GM12878 (cell line): ENCODE measurements at regions not wholly inside any gene's neighbourhood (a gene's known extent, or its start where the extent isn't known, plus 50 kb on each side); places are given as distances from the start of the nearest gene placed in this dataset.

Source experiments
- ATAC-seq: fragments of 200-7000 bp; cut with Tn5 transposase; 3 replicates; pipeline ENCODE4 v1.9.1; 2020; ENCODE audit warnings: mild to moderate bottlenecking, moderate library complexity
- BruUV-seq: library from RNA; stranded (reverse); fragments of 400-500 nt; replicated peaks from 2 replicates; lab custom pipeline; 2021; lab: Mats Ljungman, UMichigan
- CTCF ChIA-PET: fragments of 300-600 bp; sonication (Branson Sonifier 250); formaldehyde crosslinking; extraction: SDS; loops from one replicate; lab custom pipeline; 2021; ENCODE audit warnings: inconsistent platforms; lab: Yijun Ruan, JAX
- POLR2A ChIA-PET: fragments of 350-600 bp; formaldehyde crosslinking; extraction: SDS; loops from one replicate; lab custom pipeline; 2021; ENCODE audit warnings: inconsistent platforms; lab: Charles Lee
- RAD21 ChIA-PET: fragments of 300-600 bp; sonication (Branson Sonifier 250); formaldehyde crosslinking; loops from one replicate; lab custom pipeline; 2023; ENCODE audit warnings: antibody characterized with exemption; ENCODE audit not compliant: unreplicated experiment; lab: Charles Lee
- SMC1A ChIA-PET: fragments of 300-600 bp; sonication (Branson Sonifier 250); formaldehyde crosslinking; loops from one replicate; lab custom pipeline; 2023; ENCODE audit not compliant: unreplicated experiment, uncharacterized antibody; lab: Charles Lee
- DNase-seq: peaks from one replicate; pipeline ENCODE4 v3.0.0-alpha.2; 2011; ENCODE audit warnings: low read depth, low spot score
- FAIRE-seq: peaks from 3 replicates; lab custom pipeline; 2011; peaks lifted over from hg19 to GRCh38; lab: Jason Lieb, UNC
- H2AFZ ChIP-seq: 2 replicates; pipeline ENCODE4 v1.6.0; 2011; ENCODE audit warnings: low read depth, low read length, control low read depth; ENCODE audit not compliant: control insufficient read depth
- H3K27ac ChIP-seq: 2 replicates; pipeline ENCODE4 v1.5.1; 2011; ENCODE audit warnings: control low read depth; ENCODE audit not compliant: control insufficient read depth, insufficient read depth
- H3K27me3 ChIP-seq, 2 experiments: replicated peaks in 1 of 2; 2 replicates each; pipeline versions ENCODE4 v1.6.0 to v1.6.1; 2011; ENCODE audit warnings: low read length in 1 of 2; ENCODE audit not compliant: control insufficient read depth in 2 of 2, insufficient read depth in 2 of 2
- H3K36me3 ChIP-seq, 2 experiments: 2 replicates each; pipeline ENCODE4 v1.5.1; 2011; ENCODE audit warnings: low read length in 1 of 2; ENCODE audit not compliant: control insufficient read depth in 2 of 2, insufficient read depth in 2 of 2
- H3K4me1 ChIP-seq: 2 replicates; pipeline ENCODE4 v1.6.1; 2011; ENCODE audit warnings: mild to moderate bottlenecking, low read length, moderate library complexity, mixed read lengths; ENCODE audit not compliant: control insufficient read depth, insufficient read depth
- H3K4me2 ChIP-seq: 2 replicates; pipeline ENCODE4 v1.6.0; 2011; ENCODE audit warnings: control low read depth; ENCODE audit not compliant: control insufficient read depth, insufficient read depth
- H3K4me3 ChIP-seq: fragments of 200-600 bp; sonication (generic); 2 replicates; pipeline ENCODE4 v1.5.1; 2016
- H3K79me2 ChIP-seq: 2 replicates; pipeline ENCODE4 v1.6.0; 2011; ENCODE audit warnings: low read length; ENCODE audit not compliant: control insufficient read depth, insufficient read depth
- H3K9ac ChIP-seq: 2 replicates; pipeline ENCODE4 v1.8.0; 2011; ENCODE audit warnings: low read length, control low read depth, mixed read lengths; ENCODE audit not compliant: control insufficient read depth, insufficient read depth
- H3K9me3 ChIP-seq: replicated peaks from 3 replicates; pipeline ENCODE4 v1.5.1; 2011; ENCODE audit warnings: mild to moderate bottlenecking, low read length; ENCODE audit not compliant: control insufficient read depth, insufficient read depth
- H4K20me1 ChIP-seq: 2 replicates; pipeline ENCODE4 v1.6.0; 2011; ENCODE audit not compliant: control insufficient read depth, insufficient read depth
- MTA2 ChIP-seq: fragments of 450-650 bp; IDR thresholded peaks from 2 replicates; pipeline ENCODE4 v1.6.1; 2016; ENCODE audit warnings: low read depth, mild to moderate bottlenecking, moderate library complexity
- SPI1 ChIP-seq: IDR thresholded peaks from 2 replicates; pipeline ENCODE4 v1.6.1; 2011; ENCODE audit warnings: low read depth, mild to moderate bottlenecking, low read length, moderate library complexity, borderline replicate concordance; ENCODE audit not compliant: insufficient read depth
- WGBS: methylation state at CpG from one replicate; pipeline ENCODE4 v1.1.6; 2016; ENCODE audit warnings: low lambda C conversion rate; ENCODE audit not compliant: insufficient replicate concordance, insufficient coverage; ENCODE audit errors: missing lambda C conversion rate; 5-methylcytosine and 5-hydroxymethylcytosine counted together
- in situ Hi-C: fragments of 300-500 bp; cut with MboI; formaldehyde crosslinking; loops from 9 replicates; pipeline ENCODE4 v1.14.3; 2018; ENCODE audit warnings: mixed read lengths
- intact Hi-C: fragments of 100-400 bp; cut with micrococcal nuclease; formaldehyde crosslinking; loops from one replicate; pipeline ENCODE4 v1.14.2; 2022; ENCODE audit not compliant: unreplicated experiment
- TF ChIP-seq, protein P1 (sequence below): fragments of 450-650 bp; IDR thresholded peaks from 2 replicates; pipeline ENCODE4 v1.6.1; 2017; ENCODE audit warnings: mild to moderate bottlenecking, moderate library complexity
- TF ChIP-seq, protein P2 (sequence below): IDR thresholded peaks from 2 replicates; pipeline ENCODE4 v1.6.1; 2012; ENCODE audit warnings: low read depth, low read length, improper control_type of control experiment

DNA sequence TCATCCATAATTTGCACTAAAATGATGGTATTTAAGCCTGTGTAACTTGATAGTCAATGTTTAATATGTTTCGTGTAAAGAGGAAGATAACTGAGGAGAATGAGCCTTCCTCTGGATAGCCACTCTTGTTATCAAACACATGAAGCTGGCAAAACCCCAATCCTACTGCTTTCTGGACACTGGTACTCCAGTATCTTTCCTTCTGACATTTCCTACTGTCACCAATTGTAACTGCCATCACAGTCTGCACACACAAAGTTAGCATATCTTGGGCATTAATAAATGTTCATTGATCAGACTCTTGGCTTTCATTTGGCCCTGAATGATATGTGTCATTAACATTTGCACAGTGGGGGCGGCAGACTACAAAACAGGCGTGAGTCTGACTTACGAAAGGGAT is 419.1 kb downstream of the TMA16 start:
- H3K9ac ChIP-seq: no peak overlapping the region
- H3K4me1 ChIP-seq: no peaks in the 10 kb centered on the region
- ChIA-PET RAD21 (no interaction called here), SMC1A (no interaction called here), CTCF (no interaction called here), POLR2A (no interaction called here)
- no peak overlapping the region for H3K4me3 ChIP-seq
- WGBS: 46% methylated on average over 4 of the region's 4 CpGs
- H3K4me2 ChIP-seq: no peak overlapping the region
- DNase-seq (no peak), ATAC-seq (no peak), FAIRE-seq (no peak)
- TF ChIP-seq SPI1 (no peak), MTA2 (no peak)
- TF ChIP-seq, protein P1, sequence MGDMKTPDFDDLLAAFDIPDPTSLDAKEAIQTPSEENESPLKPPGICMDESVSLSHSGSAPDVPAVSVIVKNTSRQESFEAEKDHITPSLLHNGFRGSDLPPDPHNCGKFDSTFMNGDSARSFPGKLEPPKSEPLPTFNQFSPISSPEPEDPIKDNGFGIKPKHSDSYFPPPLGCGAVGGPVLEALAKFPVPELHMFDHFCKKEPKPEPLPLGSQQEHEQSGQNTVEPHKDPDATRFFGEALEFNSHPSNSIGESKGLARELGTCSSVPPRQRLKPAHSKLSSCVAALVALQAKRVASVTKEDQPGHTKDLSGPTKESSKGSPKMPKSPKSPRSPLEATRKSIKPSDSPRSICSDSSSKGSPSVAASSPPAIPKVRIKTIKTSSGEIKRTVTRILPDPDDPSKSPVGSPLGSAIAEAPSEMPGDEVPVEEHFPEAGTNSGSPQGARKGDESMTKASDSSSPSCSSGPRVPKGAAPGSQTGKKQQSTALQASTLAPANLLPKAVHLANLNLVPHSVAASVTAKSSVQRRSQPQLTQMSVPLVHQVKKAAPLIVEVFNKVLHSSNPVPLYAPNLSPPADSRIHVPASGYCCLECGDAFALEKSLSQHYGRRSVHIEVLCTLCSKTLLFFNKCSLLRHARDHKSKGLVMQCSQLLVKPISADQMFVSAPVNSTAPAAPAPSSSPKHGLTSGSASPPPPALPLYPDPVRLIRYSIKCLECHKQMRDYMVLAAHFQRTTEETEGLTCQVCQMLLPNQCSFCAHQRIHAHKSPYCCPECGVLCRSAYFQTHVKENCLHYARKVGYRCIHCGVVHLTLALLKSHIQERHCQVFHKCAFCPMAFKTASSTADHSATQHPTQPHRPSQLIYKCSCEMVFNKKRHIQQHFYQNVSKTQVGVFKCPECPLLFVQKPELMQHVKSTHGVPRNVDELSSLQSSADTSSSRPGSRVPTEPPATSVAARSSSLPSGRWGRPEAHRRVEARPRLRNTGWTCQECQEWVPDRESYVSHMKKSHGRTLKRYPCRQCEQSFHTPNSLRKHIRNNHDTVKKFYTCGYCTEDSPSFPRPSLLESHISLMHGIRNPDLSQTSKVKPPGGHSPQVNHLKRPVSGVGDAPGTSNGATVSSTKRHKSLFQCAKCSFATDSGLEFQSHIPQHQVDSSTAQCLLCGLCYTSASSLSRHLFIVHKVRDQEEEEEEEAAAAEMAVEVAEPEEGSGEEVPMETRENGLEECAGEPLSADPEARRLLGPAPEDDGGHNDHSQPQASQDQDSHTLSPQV: no peak
- TF ChIP-seq, protein P2, sequence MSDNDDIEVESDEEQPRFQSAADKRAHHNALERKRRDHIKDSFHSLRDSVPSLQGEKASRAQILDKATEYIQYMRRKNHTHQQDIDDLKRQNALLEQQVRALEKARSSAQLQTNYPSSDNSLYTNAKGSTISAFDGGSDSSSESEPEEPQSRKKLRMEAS: no peak
- H3K36me3 ChIP-seq: no peaks in the 10 kb centered on the region
- no peaks in the 10 kb centered on the region for H3K9me3 ChIP-seq
- no peaks in the 10 kb centered on the region for H3K79me2 ChIP-seq
- no TSS peak for BruUV-seq
- in situ Hi-C loops: no loop called here
- intact Hi-C loops: no loop called here
- H3K27ac ChIP-seq: no peak overlapping the region
- no peaks in the 10 kb centered on the region for H4K20me1 ChIP-seq
- no peaks in the 10 kb centered on the region for H3K27me3 ChIP-seq
- no peak overlapping the region for H2AFZ ChIP-seq
